C1 segment of cervical spinal cord (tissue), 14 donors: ENCODE measurements at regions not wholly inside any gene's neighbourhood (a gene's known extent, or its start where the extent isn't known, plus 50 kb on each side); places are given as distances from the start of the nearest gene placed in this dataset.
"Not testable (repeated sequence)": the region's sequence is repeated elsewhere in the genome, so short reads cannot be mapped to it uniquely, and the experiment has no call there.

ENCODE experiments used
- DNase-seq, 14 donors: peaks; one replicate each; lab custom pipeline; 2025; lab: John Stamatoyannopoulos, UW

- DNase-seq = no peak
Measured at GRCh38 chrX:112577146-112577545, 102.6 kb downstream of the LHFPL1 start.

DNA sequence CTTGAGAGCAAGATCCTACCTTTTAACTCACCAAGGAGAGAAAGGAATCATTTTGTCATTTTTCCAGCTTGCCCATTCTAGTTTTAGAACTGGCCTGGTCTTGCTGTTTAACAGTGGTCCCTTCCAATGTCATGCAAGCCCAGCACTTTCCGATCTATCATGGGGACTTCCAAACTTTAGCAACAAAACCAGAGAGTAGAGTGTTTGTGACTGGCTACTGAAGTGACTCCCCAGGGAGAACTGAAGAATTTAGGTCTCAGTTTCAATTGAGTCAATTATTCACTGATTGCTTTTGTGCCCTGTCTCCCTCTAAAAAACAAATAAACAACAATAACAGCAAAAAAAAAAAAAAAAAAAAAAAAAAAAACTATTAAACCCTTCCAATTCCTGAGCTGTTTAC, 108.3 kb downstream of the LHFPL1 start:
- no peak for DNase-seq

- DNase-seq = no peak
Measured at GRCh38 chrX:112555831-112556230, 123.9 kb downstream of the LHFPL1 start.

- no peak for DNase-seq
Measured at GRCh38 chrX:112545051-112545450, 134.7 kb downstream of the LHFPL1 start.

DNA sequence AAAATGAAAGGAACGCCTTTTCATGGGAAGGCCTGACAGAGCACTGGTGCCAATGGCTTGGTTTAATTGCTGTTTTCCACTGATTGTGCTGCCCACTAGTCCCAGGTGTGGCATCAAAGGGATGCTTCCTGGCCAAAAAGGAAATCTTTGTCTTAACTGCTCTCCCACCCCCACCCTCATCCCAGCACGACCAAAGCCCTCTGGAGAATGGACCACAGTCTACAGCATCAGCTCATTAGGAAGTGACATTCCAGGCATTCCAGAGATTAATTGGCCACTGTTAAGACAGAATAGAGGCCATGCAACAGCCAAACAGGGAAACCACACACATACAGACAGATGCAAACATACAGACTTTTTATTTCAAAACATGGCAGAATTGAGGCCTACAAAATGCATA, 143.2 kb downstream of the LHFPL1 start:
- DNase-seq = no peak

- DNase-seq = no peak
Measured at GRCh38 chrX:112527903-112528302, 151.8 kb downstream of the LHFPL1 start.

DNA sequence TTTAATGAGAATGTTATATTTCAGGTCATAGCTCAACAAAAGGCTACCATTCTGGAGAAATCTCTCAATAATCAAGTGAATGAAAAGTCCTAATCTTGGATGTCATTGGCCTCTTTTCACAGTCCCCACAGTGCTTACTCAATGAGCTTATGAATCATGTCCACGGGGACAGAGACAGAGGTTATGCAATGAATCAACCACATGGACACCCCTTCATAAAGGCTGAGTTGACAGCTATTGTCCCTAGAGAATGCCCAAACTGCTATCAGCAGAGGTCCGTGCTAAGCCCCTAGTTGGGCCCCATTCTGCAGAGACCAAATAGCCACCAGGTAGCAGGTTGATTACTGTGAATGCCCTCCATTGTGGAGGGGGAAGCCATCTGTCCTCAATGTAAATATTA, 158.1 kb downstream of the LHFPL1 start:
- no peak for DNase-seq

GRCh38 chrX:112520124-112520523, 159.6 kb downstream of the LHFPL1 start:
- DNase-seq = no peak

DNA sequence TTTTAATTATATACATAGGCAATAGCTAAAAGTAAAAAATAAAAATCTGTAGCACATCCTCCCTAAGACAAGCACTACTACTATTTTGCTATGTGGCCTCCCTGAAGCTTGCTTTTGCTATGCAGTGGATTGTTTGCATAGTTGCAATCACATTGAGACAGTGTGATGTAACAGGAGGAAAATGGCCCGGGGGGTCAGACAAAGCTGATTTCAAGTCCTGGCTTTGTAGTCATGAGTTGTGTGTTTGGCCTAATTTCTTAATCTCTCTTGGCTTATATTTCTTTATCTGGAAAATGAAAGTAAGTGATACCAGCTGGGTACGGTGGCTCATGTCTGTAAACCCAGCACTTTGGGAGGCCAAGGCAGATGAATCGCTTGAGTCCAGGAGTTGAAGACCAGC, 166.6 kb downstream of the LHFPL1 start:
- no peak for DNase-seq

GRCh38 chrX:112512509-112512908, 167.2 kb downstream of the LHFPL1 start:
- no peak for DNase-seq

DNA sequence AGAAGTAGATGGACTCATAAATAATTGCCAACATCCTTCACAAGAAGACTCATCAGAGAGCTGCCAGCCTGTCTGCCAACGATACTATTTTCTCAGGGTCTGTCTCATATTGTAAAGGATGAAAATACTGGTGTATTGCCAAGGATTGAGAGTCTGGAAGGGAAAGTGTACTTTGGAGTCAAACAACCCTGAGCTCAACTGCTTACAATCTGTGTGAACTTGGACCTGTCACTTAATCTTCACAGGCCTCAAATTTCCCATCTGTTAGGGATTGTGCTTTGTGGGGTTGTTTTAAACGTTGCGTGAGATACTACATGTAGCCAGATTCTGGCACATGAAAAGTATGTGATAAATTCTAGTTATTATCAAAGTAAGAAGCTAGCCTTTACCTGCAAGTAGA, 169.1 kb downstream of the LHFPL1 start:
- DNase-seq = no peak

DNA sequence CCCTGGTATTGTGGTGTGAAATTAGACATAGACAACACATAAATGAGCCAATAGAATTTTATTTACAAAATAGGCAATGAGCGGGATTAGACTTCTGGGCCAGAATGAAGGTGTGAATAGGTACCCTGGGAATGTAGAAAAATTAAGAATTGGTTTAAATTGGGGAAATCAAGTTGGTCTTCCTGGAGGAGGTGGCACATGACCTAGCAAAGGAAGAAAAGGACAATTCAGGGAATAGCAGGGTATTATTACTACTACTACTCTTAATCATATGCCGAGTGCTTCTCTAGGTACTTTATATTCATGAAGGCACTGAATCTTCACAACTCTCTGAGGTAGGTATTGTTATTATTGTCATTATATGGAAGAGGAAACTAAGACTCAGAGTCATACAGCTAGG, 202.1 kb downstream of the LHFPL1 start:
- no peak for DNase-seq

GRCh38 chrX:112473654-112474053, 206.1 kb downstream of the LHFPL1 start:
- no peak for DNase-seq

DNA sequence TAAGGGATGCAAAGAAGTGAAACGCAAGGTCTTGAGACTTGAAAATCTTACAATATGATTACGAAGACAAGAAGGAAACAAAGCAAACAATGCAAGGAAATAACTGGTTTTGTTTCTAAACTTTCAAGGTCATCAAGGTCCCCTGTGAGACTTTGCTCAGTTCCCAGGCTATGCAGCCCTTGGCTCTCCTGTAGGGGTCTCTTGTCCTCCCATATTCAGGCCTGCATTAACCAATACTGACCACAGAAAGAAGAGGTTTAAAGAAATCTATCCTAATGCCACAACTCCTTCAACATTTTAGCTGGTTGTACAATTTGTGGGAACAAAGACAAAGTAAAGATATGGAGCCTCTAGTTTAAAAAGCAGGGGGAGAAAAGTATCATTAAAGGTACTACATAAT, 209.2 kb downstream of the LHFPL1 start:
- no peak for DNase-seq

GRCh38 chrX:112461949-112462450, 217.7 kb downstream of the LHFPL1 start:
- DNase-seq = not testable (repeated sequence)

GRCh38 chrX:112457788-112458187, 221.9 kb downstream of the LHFPL1 start:
- no peak for DNase-seq

- no peak for DNase-seq
Measured at GRCh38 chrX:112450810-112451209, 228.9 kb downstream of the LHFPL1 start.

- no peak for DNase-seq
Measured at GRCh38 chrX:112440277-112440676, 239.5 kb downstream of the LHFPL1 start.

- no peak for DNase-seq
Measured at GRCh38 chrX:112424166-112424565, 255.6 kb downstream of the LHFPL1 start.

GRCh38 chrX:112391313-112391712, 288.4 kb downstream of the LHFPL1 start:
- no peak for DNase-seq

GRCh38 chrX:112381649-112382298, 298.0 kb downstream of the LHFPL1 start:
- not testable (repeated sequence) for DNase-seq

DNA sequence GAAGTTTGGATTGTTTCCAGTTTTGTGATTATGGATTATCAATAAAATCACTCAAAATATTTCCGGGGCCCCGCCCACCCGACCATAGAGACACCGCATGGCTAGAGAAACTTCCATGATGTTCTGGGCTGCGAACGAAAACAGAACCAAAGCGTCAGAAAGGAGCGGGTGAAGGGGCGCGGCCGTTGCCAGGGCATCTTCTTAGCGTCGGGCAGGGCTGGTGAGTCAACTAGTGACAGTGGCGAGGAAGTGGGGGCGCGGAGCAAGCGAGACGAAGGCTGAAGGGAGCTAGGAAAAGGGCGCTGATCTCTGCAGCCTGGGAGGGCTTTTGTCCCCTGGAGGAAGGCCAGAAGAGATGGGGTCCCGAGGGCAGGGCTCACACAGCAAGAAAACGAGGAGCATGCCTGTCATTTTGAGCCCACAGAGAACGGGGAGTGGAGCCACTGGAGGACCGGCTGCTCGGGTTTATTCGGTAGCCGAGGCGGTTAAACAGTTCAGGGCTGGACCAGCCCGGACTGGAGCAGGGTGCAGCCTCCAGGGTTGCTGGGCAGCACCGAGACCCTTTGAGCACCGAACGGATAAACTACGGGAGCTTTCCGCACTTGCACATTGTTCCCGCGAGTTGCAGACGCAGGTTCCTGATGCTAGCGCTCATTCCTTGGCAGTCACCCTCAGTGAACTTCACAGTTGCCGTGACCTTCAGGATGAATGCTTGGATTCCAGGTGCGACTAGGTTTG, 298.1 kb upstream of the TRPC5 start:
- DNase-seq = no peak

DNA sequence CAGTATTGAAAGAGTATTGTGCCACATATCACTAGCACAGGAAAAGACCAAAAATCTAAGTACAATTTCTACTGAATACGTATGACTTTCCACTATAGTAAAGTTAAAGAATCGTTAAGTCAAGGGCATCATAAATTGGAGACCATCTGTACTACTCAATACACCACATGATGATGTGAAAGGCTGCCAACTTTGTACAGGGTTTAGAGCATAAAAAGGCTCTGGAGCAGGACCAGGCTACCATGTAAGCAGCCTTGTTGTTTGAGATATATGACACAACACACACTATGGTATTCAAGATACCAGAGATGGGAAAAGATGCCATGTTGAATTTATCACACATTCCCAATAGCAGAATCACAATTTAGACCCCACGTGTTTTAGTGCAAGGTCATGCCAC, 294.9 kb upstream of the TRPC5 start:
- no peak for DNase-seq
